SU-DHL-6 (cell line): ENCODE measurements at regions not wholly inside any gene's neighbourhood (a gene's known extent, or its start where the extent isn't known, plus 50 kb on each side); places are given as distances from the start of the nearest gene placed in this dataset.

Experiments used
- CTCF ChIP-seq: fragments of 200-600 bp; sonication (generic); IDR thresholded peaks from one replicate; pipeline ENCODE4 v1.5.1; 2017; ENCODE audit warnings: antibody characterized with exemption, mild to moderate bottlenecking, low read length, moderate library complexity; ENCODE audit not compliant: insufficient read depth, poor library complexity, severe bottlenecking
- EZH2phosphoT487 ChIP-seq: fragments of 200-600 bp; sonication (generic), shearing (Covaris generic); conservative IDR thresholded peaks from 2 replicates; pipeline ENCODE4 v1.6.1; 2018; ENCODE audit warnings: mild to moderate bottlenecking, antibody characterized with exemption, low read length, moderate library complexity, mixed read lengths

- TF ChIP-seq CTCF, result no peak
- TF ChIP-seq EZH2phosphoT487, result no peak
These were observed 71.8 kb upstream of the LHFPL2 start for GRCh38 chr5:78720227-78720985.
